HUES6 (cell line): ENCODE measurements at regions not wholly inside any gene's neighbourhood (a gene's known extent, or its start where the extent isn't known, plus 50 kb on each side); places are given as distances from the start of the nearest gene placed in this dataset.

Experiments used
- H3K27ac ChIP-seq: 2 replicates; pipeline ENCODE4 v1.7.0; 2013; ENCODE audit warnings: low read depth, mild to moderate bottlenecking, low read length, inconsistent platforms
- H3K27me3 ChIP-seq: 2 replicates; pipeline ENCODE4 v1.6.1; 2013; ENCODE audit warnings: low read length; ENCODE audit not compliant: control insufficient read depth, insufficient read depth
- H3K36me3 ChIP-seq: 2 replicates; pipeline ENCODE4 v1.6.1; 2013; ENCODE audit warnings: low read length; ENCODE audit not compliant: control insufficient read depth, insufficient read depth
- H3K4me1 ChIP-seq: 2 replicates; pipeline ENCODE4 v1.6.1; 2013; ENCODE audit warnings: low read length; ENCODE audit not compliant: control insufficient read depth, insufficient read depth
- H3K4me3 ChIP-seq: 2 replicates; pipeline ENCODE4 v1.5.1; 2013; ENCODE audit warnings: low read depth, low read length
- H3K9ac ChIP-seq: one replicate; pipeline ENCODE4 v1.6.1; 2013; ENCODE audit warnings: mild to moderate bottlenecking, low read length
- H3K9me3 ChIP-seq: 2 replicates; pipeline ENCODE4 v1.6.1; 2013; ENCODE audit warnings: low read depth, low read length; ENCODE audit not compliant: control insufficient read depth, insufficient read depth

GRCh38 chr16:82302042-82302727 lies 132.2 kb upstream of the MPHOSPH6 start:
- no peak overlapping the region for H3K4me3 ChIP-seq
- H3K27me3 ChIP-seq, result 0 out of 2 replicates have a peak, but pooled peaks cover 3% of the 10 kb centered on the region
- H3K4me1 ChIP-seq, result no peaks in the 10 kb centered on the region
- H3K9me3 ChIP-seq, result no peaks in the 10 kb centered on the region
- H3K36me3 ChIP-seq, result no peaks in the 10 kb centered on the region
- no peak overlapping the region for H3K27ac ChIP-seq
- H3K9ac ChIP-seq, result no peak overlapping the region

DNA sequence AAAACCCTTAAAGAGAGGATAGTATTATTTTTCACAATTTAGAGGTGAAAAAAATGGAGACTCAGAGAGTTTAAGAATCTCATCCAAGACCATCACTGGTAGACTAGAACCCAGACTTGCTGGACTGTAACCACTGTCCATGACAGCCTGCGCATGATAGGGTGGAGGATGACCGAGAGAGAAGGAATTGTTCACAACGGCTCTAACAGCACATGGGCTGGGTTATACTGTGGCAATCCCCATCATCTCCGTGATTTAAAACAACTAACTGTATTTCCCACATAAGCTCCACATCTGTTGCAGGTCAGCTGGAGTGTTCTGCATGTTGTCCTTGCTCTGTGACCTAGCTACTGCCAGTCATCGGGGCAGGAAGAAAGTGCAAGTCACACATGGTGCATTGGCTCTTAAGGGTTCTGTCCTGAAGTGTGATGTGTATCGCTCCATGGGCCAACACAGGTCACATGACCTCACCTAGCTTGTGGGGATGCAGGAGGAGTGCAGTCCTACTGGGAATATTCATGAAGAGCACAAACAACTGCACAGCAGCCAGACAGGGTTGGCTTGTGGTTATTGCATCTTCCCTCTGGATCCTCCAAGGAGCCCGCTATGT lies 131.2 kb upstream of the MPHOSPH6 start:
- Histone ChIP-seq H3K9me3 (no peaks in the 10 kb centered on the region), H3K27ac (no peak overlapping the region), H3K27me3 (0 out of 2 replicates have a peak, but pooled peaks cover 3% of the 10 kb centered on the region), H3K36me3 (no peaks in the 10 kb centered on the region), H3K4me3 (no peak overlapping the region), H3K9ac (no peak overlapping the region), H3K4me1 (no peaks in the 10 kb centered on the region)

- no peaks in the 10 kb centered on the region for H3K36me3 ChIP-seq
- no peak overlapping the region for H3K9ac ChIP-seq
- H3K27ac ChIP-seq, result no peak overlapping the region
- no peaks in the 10 kb centered on the region for H3K9me3 ChIP-seq
- no peak overlapping the region for H3K4me3 ChIP-seq
- H3K4me1 ChIP-seq, result no peaks in the 10 kb centered on the region
- 0 out of 2 replicates have a peak, but pooled peaks cover 3% of the 10 kb centered on the region for H3K27me3 ChIP-seq
These were observed 130.4 kb upstream of the MPHOSPH6 start for GRCh38 chr16:82300374-82300951.

GRCh38 chr16:82298472-82298871 lies 128.4 kb upstream of the MPHOSPH6 start:
- H3K9ac ChIP-seq, result no peak overlapping the region
- no peaks in the 10 kb centered on the region for H3K9me3 ChIP-seq
- peaks cover 5% of the 10 kb centered on the region for H3K4me1 ChIP-seq
- H3K27me3 ChIP-seq, result 0 out of 2 replicates have a peak, but pooled peaks cover 3% of the 10 kb centered on the region
- no peaks in the 10 kb centered on the region for H3K36me3 ChIP-seq
- H3K27ac ChIP-seq, result no peak overlapping the region
- H3K4me3 ChIP-seq, result no peak overlapping the region

- no peaks in the 10 kb centered on the region for H3K27me3 ChIP-seq
- no peaks in the 10 kb centered on the region for H3K9me3 ChIP-seq
- H3K27ac ChIP-seq, result no peak overlapping the region
- no peak overlapping the region for H3K4me3 ChIP-seq
- H3K4me1 ChIP-seq, result peaks cover 5% of the 10 kb centered on the region
- H3K9ac ChIP-seq, result no peak overlapping the region
- no peaks in the 10 kb centered on the region for H3K36me3 ChIP-seq
These were observed 125.5 kb upstream of the MPHOSPH6 start for GRCh38 chr16:82295290-82296201.

DNA sequence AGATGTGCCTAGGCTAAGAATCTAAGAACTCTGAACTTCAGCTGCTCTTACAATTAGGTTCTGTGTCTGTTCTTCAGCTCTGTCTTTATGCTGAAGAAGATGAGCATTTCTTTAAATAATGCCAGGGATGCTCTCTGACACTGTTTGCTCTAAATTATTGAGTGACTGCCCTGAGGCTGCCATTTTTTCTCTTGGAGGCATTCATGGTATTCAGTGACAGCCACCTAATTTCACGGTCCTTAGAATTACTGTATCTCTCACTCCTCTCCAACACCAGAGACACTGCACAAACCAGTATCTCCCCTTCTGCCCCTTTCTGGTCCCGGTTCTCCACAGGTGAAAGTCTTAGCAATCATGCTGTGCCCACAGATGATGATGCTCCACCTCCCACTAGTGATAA lies 123.6 kb upstream of the MPHOSPH6 start:
- Histone ChIP-seq H3K27me3 (no peaks in the 10 kb centered on the region), H3K9ac (no peak overlapping the region), H3K9me3 (no peaks in the 10 kb centered on the region), H3K4me1 (peaks cover 5% of the 10 kb centered on the region), H3K27ac (no peak overlapping the region), H3K36me3 (no peaks in the 10 kb centered on the region), H3K4me3 (no peak overlapping the region)

DNA sequence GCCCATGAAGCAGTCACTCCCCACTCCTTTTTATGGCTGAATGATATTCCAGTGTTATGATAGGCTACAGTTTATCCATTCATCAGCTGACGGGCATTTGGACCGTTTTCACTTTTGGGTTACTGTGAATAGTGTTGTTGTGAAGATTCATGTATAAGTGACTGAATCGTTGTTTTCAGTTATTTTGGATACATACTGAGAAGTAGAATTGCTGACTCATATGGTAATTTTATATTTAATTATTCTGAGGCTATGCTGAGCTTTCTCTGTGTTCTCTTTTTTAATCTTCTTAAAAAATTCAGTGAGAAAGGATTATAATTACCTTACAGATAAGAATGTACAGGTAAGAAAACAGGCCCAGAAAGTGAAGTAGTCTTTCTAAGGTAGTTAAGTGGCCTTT lies 117.9 kb upstream of the MPHOSPH6 start:
- H3K4me3 ChIP-seq, result no peak overlapping the region
- H3K9me3 ChIP-seq, result no peaks in the 10 kb centered on the region
- no peak overlapping the region for H3K9ac ChIP-seq
- no peak overlapping the region for H3K27ac ChIP-seq
- H3K4me1 ChIP-seq, result no peaks in the 10 kb centered on the region
- peaks cover 4% of the 10 kb centered on the region; the same call in 1 of the 2 replicates for H3K27me3 ChIP-seq
- H3K36me3 ChIP-seq, result no peaks in the 10 kb centered on the region

DNA sequence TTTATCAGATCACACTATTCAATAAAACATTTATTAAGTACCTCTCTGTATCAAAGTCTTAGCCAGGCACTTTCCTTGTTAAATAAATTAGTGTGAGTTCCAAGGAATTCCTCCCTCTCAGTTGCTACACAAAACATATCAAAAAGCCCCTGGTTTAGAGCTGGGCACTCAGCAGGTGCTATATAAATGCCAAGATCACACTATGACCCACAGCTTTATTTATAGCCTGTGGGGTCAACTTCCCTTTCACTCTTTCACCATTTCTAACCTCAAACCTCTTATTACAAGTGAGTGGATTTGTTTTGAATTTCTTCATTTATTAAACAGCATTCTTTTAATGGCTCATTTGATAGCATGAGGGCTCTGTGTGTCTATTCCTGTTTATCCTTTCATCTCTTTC lies 112.6 kb upstream of the MPHOSPH6 start:
- peaks cover 8% of the 10 kb centered on the region; the same call in 1 of the 2 replicates for H3K27me3 ChIP-seq
- no peak overlapping the region for H3K4me3 ChIP-seq
- no peak overlapping the region for H3K9ac ChIP-seq
- H3K9me3 ChIP-seq, result no peaks in the 10 kb centered on the region
- no peaks in the 10 kb centered on the region for H3K4me1 ChIP-seq
- no peaks in the 10 kb centered on the region for H3K36me3 ChIP-seq
- no peak overlapping the region for H3K27ac ChIP-seq

GRCh38 chr16:82281544-82281943 lies 111.5 kb upstream of the MPHOSPH6 start:
- Histone ChIP-seq H3K4me3 (no peak overlapping the region), H3K27ac (no peak overlapping the region), H3K4me1 (no peaks in the 10 kb centered on the region), H3K27me3 (peaks cover 8% of the 10 kb centered on the region; the same call in 1 of the 2 replicates), H3K36me3 (no peaks in the 10 kb centered on the region), H3K9ac (no peak overlapping the region), H3K9me3 (no peaks in the 10 kb centered on the region)

- H3K36me3 ChIP-seq, result no peaks in the 10 kb centered on the region
- H3K9ac ChIP-seq, result no peak overlapping the region
- H3K4me3 ChIP-seq, result no peak overlapping the region
- no peaks in the 10 kb centered on the region for H3K4me1 ChIP-seq
- no peak overlapping the region for H3K27ac ChIP-seq
- H3K9me3 ChIP-seq, result no peaks in the 10 kb centered on the region
- H3K27me3 ChIP-seq, result peaks cover 8% of the 10 kb centered on the region; the same call in 1 of the 2 replicates
These were observed 110.8 kb upstream of the MPHOSPH6 start for GRCh38 chr16:82280867-82281266.
